DMS114 treated with DMSO at 0.1 percent for 48 hours (cell line): ENCODE measurements at regions not wholly inside any gene's neighbourhood (a gene's known extent, or its start where the extent isn't known, plus 50 kb on each side); places are given as distances from the start of the nearest gene placed in this dataset.

Source experiments
- DNase-seq: peaks from one replicate; lab custom pipeline; 2025; ENCODE audit not compliant: unreplicated experiment; lab: John Stamatoyannopoulos, UW

DNA sequence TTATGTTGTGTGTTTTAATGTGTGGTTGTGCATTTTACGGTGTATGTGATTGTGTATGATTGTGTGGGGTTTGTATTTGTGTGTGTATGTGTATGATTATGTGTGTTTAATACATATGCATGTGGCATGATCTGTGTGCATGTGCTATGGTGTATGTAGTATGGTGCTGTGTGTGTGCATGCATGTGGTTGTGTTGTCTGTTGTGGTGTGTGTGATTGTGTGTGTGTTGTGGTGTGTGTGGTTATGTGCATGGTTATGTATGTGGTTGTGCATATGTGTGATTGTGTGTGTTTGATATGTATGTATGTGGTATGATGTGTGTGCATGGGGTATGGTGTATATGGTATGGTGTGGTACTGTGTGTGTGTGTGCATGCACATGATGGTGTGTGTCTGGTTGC is 148.1 kb upstream of the AGAP1 start:
- no peak for DNase-seq

DNA sequence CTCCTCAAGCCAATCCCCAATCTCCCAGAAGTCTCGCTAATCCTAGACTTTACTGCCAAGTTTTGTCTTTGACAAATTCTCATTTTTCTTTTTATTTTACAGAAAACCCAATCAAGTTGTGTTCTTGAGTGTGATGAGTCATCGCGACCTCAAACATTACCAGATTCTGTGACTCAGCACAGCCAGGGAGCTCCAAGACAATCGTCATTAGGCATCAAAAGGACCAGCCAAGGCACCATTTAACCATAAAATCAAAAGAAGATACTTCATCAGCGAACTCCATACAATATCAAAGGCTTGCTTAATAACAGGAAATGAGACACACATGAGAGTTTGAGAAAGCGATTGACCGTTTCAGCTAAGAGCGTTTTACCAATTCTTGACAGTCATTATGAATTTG is 146.2 kb upstream of the AGAP1 start:
- DNase-seq: no peak

DNA sequence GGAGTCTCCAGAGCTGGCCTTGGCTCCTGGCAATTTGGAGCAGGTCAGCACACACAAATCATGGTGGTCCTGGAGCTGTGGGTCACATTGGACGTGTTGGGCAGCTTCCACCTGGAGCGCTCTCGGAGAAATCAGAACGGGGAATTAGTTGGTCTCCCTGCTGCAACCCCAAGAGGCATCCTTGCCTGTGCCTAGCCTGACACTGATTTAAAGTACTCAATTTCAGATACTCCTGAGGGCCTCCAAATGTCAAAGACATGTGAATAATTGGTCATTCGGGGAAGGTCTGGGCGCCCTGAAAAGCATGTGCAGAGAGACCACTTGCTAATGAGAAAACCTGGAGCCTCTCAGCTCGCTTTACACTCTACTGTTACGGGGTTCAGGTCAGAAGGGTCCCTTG is 145.5 kb upstream of the AGAP1 start:
- DNase-seq: no peak

DNA sequence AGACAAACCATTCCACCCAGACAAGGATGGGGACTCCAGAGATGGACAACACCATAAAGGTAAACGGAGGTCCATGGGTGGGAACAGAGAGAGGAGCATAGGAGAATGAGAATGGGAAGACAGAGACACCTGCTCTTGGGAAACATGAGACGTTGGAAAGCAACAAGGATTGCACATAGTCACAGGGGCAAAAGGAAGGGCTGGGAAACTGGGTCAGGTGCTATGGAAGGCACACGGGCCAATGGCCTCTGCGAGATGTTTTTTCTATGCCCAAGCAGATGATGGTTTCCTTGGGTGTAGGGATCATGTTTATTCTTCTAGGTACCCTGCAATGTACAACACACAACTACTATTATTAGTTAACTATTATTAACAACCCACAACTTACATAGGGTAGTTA is 143.6 kb upstream of the AGAP1 start:
- no peak for DNase-seq

DNA sequence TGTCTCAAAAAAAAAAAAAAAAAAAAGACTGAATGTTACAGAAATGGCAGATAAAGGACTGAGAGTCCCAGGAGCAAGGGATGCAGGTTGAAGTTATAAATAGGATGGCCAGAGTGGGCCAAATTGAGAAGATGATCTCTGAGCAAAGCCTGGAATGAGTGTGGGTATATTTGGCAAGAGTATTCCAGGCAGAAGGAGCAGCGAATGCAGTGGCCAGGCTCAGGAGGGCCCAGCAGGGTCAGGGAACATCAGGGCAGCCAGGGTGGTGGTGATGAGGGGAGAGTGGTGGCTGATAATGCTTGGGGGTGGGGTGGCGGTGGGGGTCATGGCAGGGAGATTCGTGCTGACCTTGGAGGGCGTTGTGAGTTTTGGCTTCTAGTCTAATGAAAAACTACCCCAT is 141.3 kb upstream of the AGAP1 start:
- no peak for DNase-seq

- no peak for DNase-seq
Observed at GRCh38 chr2:235357881-235358280, 136.0 kb upstream of the AGAP1 start.

GRCh38 chr2:235358981-235359471 is 134.8 kb upstream of the AGAP1 start:
- no peak for DNase-seq

GRCh38 chr2:235360446-235360845 is 133.4 kb upstream of the AGAP1 start:
- no peak for DNase-seq

DNA sequence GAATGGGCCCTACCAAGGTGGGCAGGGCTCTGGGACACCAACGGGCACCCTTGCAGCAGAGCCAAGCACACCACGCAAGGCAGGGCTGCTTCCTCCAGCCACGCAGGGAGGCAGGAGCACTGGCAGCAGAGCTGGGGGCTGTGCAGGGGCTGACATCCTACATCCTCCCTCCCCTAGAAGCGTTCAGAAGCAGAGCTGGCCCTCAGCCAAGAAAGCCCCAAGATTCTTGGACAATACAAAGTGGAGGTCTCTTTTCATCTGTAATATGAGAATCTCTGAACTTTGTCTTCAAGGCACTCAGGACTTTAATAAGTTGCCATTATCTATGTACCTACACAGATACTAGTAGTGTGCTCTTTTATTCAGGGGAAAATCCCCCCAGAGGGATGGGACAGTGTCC is 128.1 kb upstream of the AGAP1 start:
- no peak for DNase-seq

DNA sequence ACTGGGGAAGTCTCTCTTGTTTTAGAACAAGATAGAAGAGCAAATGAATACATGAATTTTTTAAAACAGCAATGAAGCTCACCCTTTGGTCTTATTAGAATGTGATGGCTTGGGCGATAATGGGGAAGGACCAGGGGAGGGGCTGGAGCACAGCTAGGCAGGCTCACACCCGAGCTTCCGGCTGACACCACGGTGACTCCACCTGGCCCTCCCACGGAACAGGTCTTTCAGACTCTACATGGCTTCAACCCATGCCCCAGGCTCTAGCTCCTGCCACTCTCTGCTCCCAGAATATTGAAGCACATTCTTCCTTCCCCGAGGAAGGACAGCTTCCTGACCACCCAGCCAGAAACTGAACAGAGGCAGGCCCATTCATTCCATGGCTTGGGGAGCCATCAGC is 127.5 kb upstream of the AGAP1 start:
- DNase-seq: no peak

DNA sequence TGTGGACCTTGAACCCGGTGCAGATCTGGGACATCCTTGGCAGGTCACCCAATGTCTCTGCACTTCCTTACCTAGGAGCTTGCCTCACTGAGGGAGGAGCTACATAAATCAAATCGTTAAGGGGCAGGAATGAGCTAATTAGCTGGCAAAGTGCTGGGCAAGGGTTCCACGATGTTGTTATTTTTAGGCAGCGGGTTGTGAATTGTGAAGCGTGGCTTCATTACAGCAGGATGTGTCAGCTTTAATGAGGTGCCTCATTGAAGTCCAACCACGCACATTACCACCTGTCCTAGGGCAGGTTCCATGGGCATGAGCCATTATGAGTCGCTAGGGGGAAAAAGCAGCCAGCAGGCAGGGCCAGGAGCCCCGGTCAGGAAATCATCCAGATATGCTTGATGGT is 127.0 kb upstream of the AGAP1 start:
- no peak for DNase-seq

DNA sequence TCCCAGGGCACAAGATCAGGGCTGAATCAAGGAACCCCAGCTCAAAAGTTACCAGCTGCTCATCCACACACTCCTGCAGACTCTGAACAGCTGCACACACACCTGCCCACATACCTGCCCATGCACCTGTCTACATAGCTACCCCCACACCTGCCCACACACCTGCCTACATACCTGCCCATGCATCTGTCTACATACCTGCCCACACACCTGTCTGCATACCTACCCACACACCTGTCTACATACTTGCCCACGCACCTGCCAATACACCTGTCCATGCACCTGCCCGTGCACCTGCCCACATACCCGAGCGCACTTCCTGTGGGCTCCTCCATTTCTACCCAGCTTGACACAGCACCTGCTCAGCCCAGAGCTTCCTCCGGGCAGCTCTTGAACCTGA is 122.8 kb upstream of the AGAP1 start:
- DNase-seq: no peak

GRCh38 chr2:235373171-235373570 is 120.7 kb upstream of the AGAP1 start:
- no peak for DNase-seq

GRCh38 chr2:235377176-235377575 is 116.7 kb upstream of the AGAP1 start:
- DNase-seq: no peak

DNA sequence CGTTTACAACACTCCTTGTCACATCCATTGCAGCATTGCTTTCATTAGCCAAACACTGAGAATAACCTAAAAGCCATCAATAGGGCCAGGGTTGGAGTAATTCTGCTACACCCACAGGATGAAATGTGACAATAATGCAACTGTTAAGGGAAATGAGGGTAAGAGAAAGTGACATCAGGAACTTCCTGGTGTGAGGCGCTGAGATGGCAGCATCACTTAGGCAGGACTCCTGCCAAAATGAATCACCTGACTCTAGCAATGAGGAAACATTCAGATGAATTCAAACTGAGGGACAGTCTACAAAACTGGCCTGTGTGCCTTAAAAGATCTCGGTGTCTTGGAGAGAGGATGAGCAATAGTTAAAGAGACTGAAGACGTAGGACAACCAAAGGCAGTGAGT is 115.6 kb upstream of the AGAP1 start:
- DNase-seq: no peak

DNA sequence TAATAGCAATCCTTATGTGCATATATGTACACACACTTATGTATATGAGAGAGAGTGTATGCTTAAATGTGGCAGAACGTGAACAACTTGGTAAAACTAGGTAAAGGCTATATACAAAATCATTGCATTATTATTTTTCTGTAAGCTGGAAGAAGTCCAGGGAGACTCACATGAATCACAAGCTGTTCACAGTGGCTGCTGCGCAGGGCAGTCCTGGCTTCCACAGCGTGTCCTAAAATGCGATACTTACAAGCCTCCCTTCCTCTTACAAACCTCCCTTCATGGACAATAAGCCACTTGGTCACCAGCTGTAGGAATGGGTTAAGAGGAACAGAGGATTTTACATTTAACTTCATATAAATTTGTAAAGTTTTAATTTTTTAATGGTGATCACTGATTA is 114.9 kb upstream of the AGAP1 start:
- no peak for DNase-seq

- DNase-seq: no peak
Observed at GRCh38 chr2:235381261-235381912, 112.5 kb upstream of the AGAP1 start.

DNA sequence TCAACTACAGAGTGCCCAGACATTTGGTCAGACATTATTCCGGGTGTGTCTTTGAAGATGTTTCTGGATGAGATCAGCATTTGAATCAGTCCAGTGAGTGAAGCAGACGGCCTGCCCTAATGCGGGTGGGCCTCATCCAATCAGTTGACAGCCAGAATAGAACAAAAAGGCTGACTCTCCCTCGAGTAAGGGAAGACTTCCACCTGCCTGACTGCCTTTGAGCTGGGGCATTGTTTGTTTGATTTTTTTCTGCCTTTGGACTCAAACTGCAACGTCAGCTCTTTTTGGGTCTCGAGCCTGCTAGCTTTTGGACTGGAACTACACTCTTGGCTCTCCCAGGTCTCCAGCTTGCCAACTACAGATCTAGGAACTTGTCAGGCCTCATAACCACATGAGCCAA is 111.7 kb upstream of the AGAP1 start:
- no peak for DNase-seq

DNA sequence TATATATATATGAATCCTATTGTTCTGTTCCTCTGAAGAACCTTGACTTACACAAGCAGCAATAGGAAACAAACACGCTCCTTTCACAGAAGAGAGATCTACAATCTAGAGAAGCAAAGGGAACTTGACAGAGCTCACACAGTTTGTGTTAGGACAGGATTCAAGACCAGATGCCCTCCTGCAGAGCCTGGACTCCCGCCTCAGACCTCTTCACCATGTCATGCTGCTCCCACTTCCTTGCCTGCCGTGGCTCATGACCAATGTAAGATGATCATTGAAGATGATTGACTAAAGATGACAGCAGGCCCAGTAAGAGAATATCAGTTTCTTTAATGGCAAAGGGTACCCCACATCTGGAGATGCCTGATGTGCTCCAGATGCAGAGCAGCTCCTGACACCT is 111.2 kb upstream of the AGAP1 start:
- no peak for DNase-seq

DNA sequence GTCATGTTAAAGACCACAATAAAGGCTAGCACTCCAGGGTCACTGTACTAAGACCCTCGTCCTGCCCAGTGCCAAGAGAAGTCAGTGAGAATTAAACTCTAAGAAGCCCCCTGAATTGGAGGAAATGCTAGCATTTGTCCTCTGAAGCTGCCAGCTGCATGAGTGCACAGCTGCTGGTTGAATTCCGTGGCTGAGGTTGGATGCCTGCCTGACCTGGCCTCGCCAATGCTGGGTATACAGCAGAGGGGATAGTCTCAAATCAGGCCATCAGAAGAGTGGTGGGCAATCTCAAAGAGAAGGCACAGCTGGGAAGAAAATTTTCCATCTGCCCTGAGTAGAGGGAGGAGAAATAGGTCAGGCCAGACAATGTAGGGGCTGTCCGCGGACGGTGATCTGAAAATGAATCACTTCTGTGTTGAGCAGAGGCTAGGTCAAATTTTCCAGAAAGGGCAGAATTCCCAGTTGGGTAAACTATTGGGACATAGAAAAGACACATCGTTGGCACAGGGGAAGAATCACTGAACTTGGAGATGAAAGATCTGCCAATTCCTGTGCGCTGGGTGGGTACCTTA is 110.5 kb upstream of the AGAP1 start:
- no peak for DNase-seq

GRCh38 chr2:235384624-235385023 is 109.2 kb upstream of the AGAP1 start:
- DNase-seq: no peak

- DNase-seq: no peak
Observed at GRCh38 chr2:235389626-235390025, 104.2 kb upstream of the AGAP1 start.
